ENCODE measurements at regions not wholly inside any gene's neighbourhood (a gene's known extent, or its start where the extent isn't known, plus 50 kb on each side); places are given as distances from the start of the nearest gene placed in this dataset.

DNA sequence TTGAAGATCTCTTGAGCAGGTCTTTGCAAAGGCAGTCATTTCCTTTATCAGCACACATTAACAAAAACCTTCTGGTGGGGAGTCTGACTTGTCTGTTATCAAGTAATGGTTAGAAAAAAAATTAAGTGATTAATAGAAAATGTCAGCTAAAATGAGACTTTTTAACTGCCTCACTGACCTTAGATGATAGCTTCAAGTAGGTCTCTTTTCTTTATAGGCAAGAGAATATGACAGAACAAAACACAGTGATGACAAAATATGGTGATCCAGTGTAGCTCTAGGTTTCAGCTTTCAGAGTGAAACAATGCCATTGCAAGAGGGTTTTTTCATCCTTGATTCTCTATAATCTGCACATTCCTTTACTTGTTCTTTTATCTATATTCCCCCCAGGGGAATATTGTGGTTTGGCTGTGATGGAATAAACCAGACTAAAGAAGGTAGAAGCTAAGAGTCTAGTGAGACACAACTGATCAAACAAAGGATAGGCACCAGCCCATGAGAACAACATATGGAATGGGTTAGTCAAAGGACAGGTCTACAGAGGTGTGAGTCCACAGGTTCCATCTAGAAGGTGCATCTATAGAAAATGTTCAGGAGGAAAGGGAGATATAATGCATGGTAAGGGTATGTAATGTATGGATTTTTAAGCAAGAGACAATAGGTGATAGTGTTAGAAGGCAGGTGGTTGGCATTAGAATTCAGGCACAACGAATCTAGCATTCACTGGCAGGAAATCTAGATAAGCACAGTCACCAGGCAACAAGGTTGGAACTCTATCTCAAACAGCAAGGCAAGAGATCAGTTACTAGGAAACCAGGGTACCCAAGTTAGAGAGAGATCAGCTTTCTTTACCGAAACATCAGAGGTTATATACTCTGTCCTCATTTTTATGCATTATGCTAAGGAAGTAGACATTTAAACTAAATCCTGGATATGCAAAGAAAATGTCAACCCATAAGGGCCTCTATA is 228.9 kb upstream of the SMLR1 start:
- no peak for TF ChIP-seq CTCF (IDR thresholded peaks at IDR 0.05; ENCODE audit: partially characterized antibody, unreplicated experiment)
- Mint-ChIP-seq H3K9me3 (ENCODE audit: unreplicated experiment) (no peaks in the 10 kb centered on the region), H3K4me3 (ENCODE audit: unreplicated experiment) (no peak overlapping the region), H3K36me3 (ENCODE audit: unreplicated experiment) (no peaks in the 10 kb centered on the region), H3K27me3 (ENCODE audit: unreplicated experiment) (no peaks in the 10 kb centered on the region), H3K27ac (ENCODE audit: unreplicated experiment) (no peak overlapping the region), H3K4me1 (ENCODE audit: low read depth, unreplicated experiment) (no peaks in the 10 kb centered on the region)
- DNase-seq: no peak

DNA sequence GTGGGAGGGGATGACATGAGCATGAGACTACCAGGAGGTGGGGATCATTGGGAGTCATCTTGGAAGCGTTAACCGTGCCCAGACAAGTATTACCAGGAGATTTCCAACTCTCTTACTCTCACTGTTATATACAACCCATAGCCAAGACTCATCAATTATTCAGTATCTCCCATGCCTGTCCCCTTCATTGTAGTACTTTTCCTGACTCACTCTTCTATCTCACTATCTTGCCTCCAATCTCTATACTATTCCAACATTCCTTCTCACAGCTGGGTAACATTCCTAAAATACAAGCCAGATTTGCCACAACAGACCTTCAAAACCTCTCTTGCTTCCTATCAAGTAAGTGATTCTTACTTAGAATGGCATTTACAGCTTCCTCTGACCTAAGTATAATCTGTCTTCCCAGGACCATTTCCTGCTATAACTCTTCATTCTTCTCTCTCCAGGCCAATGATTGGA is 226.3 kb upstream of the SMLR1 start:
- H3K9me3 Mint-ChIP-seq (ENCODE audit: unreplicated experiment): no peaks in the 10 kb centered on the region
- no peak for TF ChIP-seq CTCF (IDR thresholded peaks at IDR 0.05; ENCODE audit: partially characterized antibody, unreplicated experiment)
- DNase-seq: no peak

GRCh38 chr6:130602151-130602770 is 224.9 kb upstream of the SMLR1 start:
- Mint-ChIP-seq H3K9me3 (ENCODE audit: unreplicated experiment) (no peaks in the 10 kb centered on the region), H3K4me3 (ENCODE audit: unreplicated experiment) (no peak overlapping the region), H3K36me3 (ENCODE audit: unreplicated experiment) (no peaks in the 10 kb centered on the region), H3K27me3 (ENCODE audit: unreplicated experiment) (no peaks in the 10 kb centered on the region), H3K27ac (ENCODE audit: unreplicated experiment) (no peak overlapping the region), H3K4me1 (ENCODE audit: low read depth, unreplicated experiment) (no peaks in the 10 kb centered on the region)
- no peak for TF ChIP-seq CTCF (IDR thresholded peaks at IDR 0.05; ENCODE audit: partially characterized antibody, unreplicated experiment)
- no peak for DNase-seq

More for the DNA sequence above, 226.3 kb upstream of the SMLR1 start:
- no peaks in the 10 kb centered on the region for H3K36me3 Mint-ChIP-seq (ENCODE audit: unreplicated experiment)
- no peak overlapping the region for H3K4me3 Mint-ChIP-seq (ENCODE audit: unreplicated experiment)
- H3K27ac Mint-ChIP-seq (ENCODE audit: unreplicated experiment): no peak overlapping the region
- no peaks in the 10 kb centered on the region for H3K4me1 Mint-ChIP-seq (ENCODE audit: low read depth, unreplicated experiment)
- no peaks in the 10 kb centered on the region for H3K27me3 Mint-ChIP-seq (ENCODE audit: unreplicated experiment)

DNA sequence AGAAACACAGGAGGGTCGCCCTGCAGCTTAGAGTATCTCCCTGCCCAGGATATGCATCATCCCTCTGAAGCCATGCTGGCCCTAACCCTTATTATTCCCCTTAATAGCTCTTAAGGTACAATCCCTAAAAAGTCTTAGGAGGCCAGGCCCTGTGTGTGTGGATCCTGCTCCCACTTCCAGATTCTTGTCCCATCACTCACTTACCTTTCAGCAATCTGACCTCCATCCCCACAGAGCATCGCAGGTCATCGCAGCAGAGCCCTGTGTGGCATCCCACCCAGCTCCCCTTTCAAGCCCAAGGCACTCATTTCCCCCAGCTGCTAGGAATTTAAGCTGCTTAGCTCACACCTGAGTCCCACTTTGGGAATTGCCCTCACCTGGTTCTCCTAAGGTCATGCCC is 223.8 kb upstream of the SMLR1 start:
- DNase-seq: no peak
- Mint-ChIP-seq H3K27me3 (ENCODE audit: unreplicated experiment) (no peaks in the 10 kb centered on the region), H3K27ac (ENCODE audit: unreplicated experiment) (no peak overlapping the region), H3K4me3 (ENCODE audit: unreplicated experiment) (no peak overlapping the region), H3K36me3 (ENCODE audit: unreplicated experiment) (no peaks in the 10 kb centered on the region), H3K4me1 (ENCODE audit: low read depth, unreplicated experiment) (no peaks in the 10 kb centered on the region), H3K9me3 (ENCODE audit: unreplicated experiment) (no peaks in the 10 kb centered on the region)
- no peak for TF ChIP-seq CTCF (IDR thresholded peaks at IDR 0.05; ENCODE audit: partially characterized antibody, unreplicated experiment)

Data from glutamatergic neuron (in vitro differentiated cells).